ENCODE measurements at regions not wholly inside any gene's neighbourhood (a gene's known extent, or its start where the extent isn't known, plus 50 kb on each side); places are given as distances from the start of the nearest gene placed in this dataset.

GRCh38 chr4:11252149-11252548 lies 176.5 kb downstream of the HS3ST1 start:
- H3K9me3 ChIP-seq, result peaks cover 0 to under 1% (median 0%) of the 10 kb centered on the region in 4 donors
- no peaks in the 10 kb centered on the region for H3K27me3 ChIP-seq
- no peak for TF ChIP-seq POLR2A (IDR thresholded peaks at IDR 0.05; ENCODE audit: low read depth)
- TF ChIP-seq EP300 (IDR thresholded peaks at IDR 0.05), result no peak
- TF ChIP-seq CTCF (IDR thresholded peaks at IDR 0.05), result no peak
- TF ChIP-seq POLR2AphosphoS5 (IDR thresholded peaks at IDR 0.05), result no peak
- intact Hi-C loops (cut with DNase I), result no loop called here
- no peaks in the 10 kb centered on the region for H3K4me1 ChIP-seq
- H3K4me3 ChIP-seq, result no peak overlapping the region
- H3K36me3 ChIP-seq, result no peaks in the 10 kb centered on the region
- 55% methylated on average over 3 of the region's 3 CpGs for WGBS
- no peak for DNase-seq (ENCODE audit: extremely low spot score)
- no peak overlapping the region for H3K27ac ChIP-seq (replicated peaks in 1 of 4)

- no peak overlapping the region for H3K4me3 ChIP-seq
- DNase-seq (ENCODE audit: extremely low spot score), result no peak
- TF ChIP-seq CTCF (IDR thresholded peaks at IDR 0.05) (no peak), POLR2AphosphoS5 (IDR thresholded peaks at IDR 0.05) (no peak), POLR2A (IDR thresholded peaks at IDR 0.05; ENCODE audit: low read depth) (no peak), EP300 (IDR thresholded peaks at IDR 0.05) (no peak)
- H3K36me3 ChIP-seq, result no peaks in the 10 kb centered on the region
- H3K27me3 ChIP-seq, result no peaks in the 10 kb centered on the region
- no peak overlapping the region for H3K27ac ChIP-seq (replicated peaks in 1 of 4)
- peaks cover 0 to 10% (median 3%) of the 10 kb centered on the region in 4 donors for H3K9me3 ChIP-seq
- H3K4me1 ChIP-seq, result no peaks in the 10 kb centered on the region
- intact Hi-C loops (cut with DNase I), result no loop called here
Observed at GRCh38 chr4:11250510-11250909, 178.2 kb downstream of the HS3ST1 start.

GRCh38 chr4:11232015-11232414 lies 196.7 kb downstream of the HS3ST1 start:
- intact Hi-C loops (cut with DNase I), result no loop called here
- DNase-seq (ENCODE audit: extremely low spot score), result no peak
- Histone ChIP-seq H3K9me3 (no peaks in the 10 kb centered on the region), H3K4me3 (no peak overlapping the region), H3K27ac (replicated peaks in 1 of 4) (no peak overlapping the region), H3K27me3 (no peaks in the 10 kb centered on the region), H3K36me3 (no peaks in the 10 kb centered on the region), H3K4me1 (no peaks in the 10 kb centered on the region)
- WGBS, result 41% methylated on average over 4 of the region's 4 CpGs
- TF ChIP-seq CTCF (IDR thresholded peaks at IDR 0.05) (no peak), POLR2AphosphoS5 (IDR thresholded peaks at IDR 0.05) (no peak), EP300 (IDR thresholded peaks at IDR 0.05) (no peak), POLR2A (IDR thresholded peaks at IDR 0.05; ENCODE audit: low read depth) (no peak)

- Histone ChIP-seq H3K27ac (replicated peaks in 1 of 4) (no peak overlapping the region), H3K4me1 (no peaks in the 10 kb centered on the region), H3K27me3 (no peaks in the 10 kb centered on the region), H3K36me3 (no peaks in the 10 kb centered on the region), H3K4me3 (no peak overlapping the region), H3K9me3 (no peaks in the 10 kb centered on the region)
- WGBS, result 97% methylated on average over 2 of the region's 2 CpGs
- no peak for DNase-seq (ENCODE audit: extremely low spot score)
- intact Hi-C loops (cut with DNase I), result no loop called here
- TF ChIP-seq POLR2AphosphoS5 (IDR thresholded peaks at IDR 0.05) (no peak), CTCF (IDR thresholded peaks at IDR 0.05) (no peak), EP300 (IDR thresholded peaks at IDR 0.05) (no peak), POLR2A (IDR thresholded peaks at IDR 0.05; ENCODE audit: low read depth) (no peak)
Observed at GRCh38 chr4:11230866-11231265, 197.8 kb downstream of the HS3ST1 start.

GRCh38 chr4:11228530-11228929 lies 200.2 kb downstream of the HS3ST1 start:
- no peak for DNase-seq (ENCODE audit: extremely low spot score)
- H3K27me3 ChIP-seq, result peaks cover 0 to 3% (median 0%) of the 10 kb centered on the region in 4 donors
- intact Hi-C loops (cut with DNase I), result no loop called here
- no peaks in the 10 kb centered on the region for H3K36me3 ChIP-seq
- H3K4me3 ChIP-seq, result no peak overlapping the region
- H3K27ac ChIP-seq (replicated peaks in 1 of 4), result no peak overlapping the region
- WGBS, result 64% methylated on average over 1 of the region's 1 CpG
- no peaks in the 10 kb centered on the region for H3K9me3 ChIP-seq
- TF ChIP-seq EP300 (IDR thresholded peaks at IDR 0.05) (no peak), CTCF (IDR thresholded peaks at IDR 0.05) (no peak), POLR2A (IDR thresholded peaks at IDR 0.05; ENCODE audit: low read depth) (no peak), POLR2AphosphoS5 (IDR thresholded peaks at IDR 0.05) (no peak)
- no peaks in the 10 kb centered on the region for H3K4me1 ChIP-seq
